Lung (tissue), 11 donors: ENCODE measurements at regions not wholly inside any gene's neighbourhood (a gene's known extent, or its start where the extent isn't known, plus 50 kb on each side); places are given as distances from the start of the nearest gene placed in this dataset.

Experiments
- ATAC-seq: fragments of 200-7000 bp; cut with Tn5 transposase; one replicate; pipeline ENCODE4 v1.9.1; 2020; ENCODE audit warnings: moderate number of reproducible peaks; ENCODE audit not compliant: insufficient read depth, low FRiP score
- DNase-seq, 3 donors: peaks; one replicate each; pipeline ENCODE4 v3.0.0-alpha.2; 2013 to 2017
- H3K27ac ChIP-seq, 2 donors: one replicate each; pipeline ENCODE4 v1.5.1; 2013; ENCODE audit warnings: mild to moderate bottlenecking in 2 of 2, moderate library complexity in 2 of 2, control low read depth in 1 of 2, inconsistent platforms in 1 of 2, low read depth in 1 of 2, low read length in 1 of 2
- H3K27me3 ChIP-seq, 3 donors: one replicate each; pipeline ENCODE4 v1.5.1; 2013; ENCODE audit warnings: low read length in 2 of 3; ENCODE audit not compliant: control insufficient read depth in 3 of 3, insufficient read depth in 3 of 3
- H3K36me3 ChIP-seq, 4 donors: one replicate each; pipeline ENCODE4 v1.5.1; 2013; ENCODE audit warnings: low read length in 4 of 4, mild to moderate bottlenecking in 1 of 4, moderate library complexity in 1 of 4; ENCODE audit not compliant: control insufficient read depth in 4 of 4, insufficient read depth in 4 of 4
- H3K4me1 ChIP-seq, 5 donors: one replicate each; pipeline ENCODE4 v1.5.1; 2013; ENCODE audit warnings: low read length in 5 of 5, mild to moderate bottlenecking in 2 of 5, moderate library complexity in 1 of 5; ENCODE audit not compliant: control insufficient read depth in 5 of 5, insufficient read depth in 5 of 5
- H3K4me3 ChIP-seq: one replicate; pipeline ENCODE4 v1.5.1; 2013; ENCODE audit warnings: mild to moderate bottlenecking, control low read depth, moderate library complexity
- H3K9ac ChIP-seq, 2 donors: one replicate each; pipeline ENCODE4 v1.5.1; 2013; ENCODE audit warnings: low read length in 2 of 2, control low read depth in 1 of 2; ENCODE audit not compliant: insufficient read depth in 1 of 2
- H3K9me3 ChIP-seq, 4 donors: one replicate each; pipeline ENCODE4 v1.5.1; 2013; ENCODE audit warnings: low read length in 3 of 4, mild to moderate bottlenecking in 1 of 4, moderate library complexity in 1 of 4; ENCODE audit not compliant: control insufficient read depth in 4 of 4, insufficient read depth in 3 of 4
- CTCF ChIP-seq: IDR thresholded peaks from 2 replicates; pipeline ENCODE4 v1.5.1; 2012; ENCODE audit warnings: mild to moderate bottlenecking; ENCODE audit errors: control extremely low read depth, extremely low read depth
- WGBS, 2 donors: extraction: QIAGEN DNeasy Blood & Tissue Kit; methylation state at CpG; one replicate each; pipeline ENCODE4 v1.1.7; 2013; 5-methylcytosine and 5-hydroxymethylcytosine counted together
- donor health status: control.
- donor health status: control.
- donor health status: Bipolar disorder and iron deficiency.
- donor health status: healthy.
- donor health status: DM: yes; HTN: yes; CAD: no.

DNA sequence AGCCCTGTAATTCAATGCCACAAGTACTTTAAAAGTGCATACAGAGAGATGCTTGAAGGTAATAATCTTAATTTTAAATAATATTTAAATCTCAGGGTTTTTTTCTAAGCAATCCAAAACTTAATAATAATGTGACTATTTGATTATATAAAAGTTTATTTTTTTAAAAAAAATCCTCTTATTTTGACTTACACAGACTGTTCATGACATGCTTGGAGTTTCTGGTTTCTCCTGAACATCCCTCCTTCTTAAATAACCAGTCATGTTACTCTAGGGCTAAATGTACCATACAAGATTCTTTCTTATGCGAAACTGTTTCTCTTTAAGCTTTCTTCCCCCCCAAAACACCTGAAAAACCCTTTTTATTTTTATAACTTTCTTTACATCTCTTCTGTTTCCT, 58.2 kb upstream of the SLC2A13 start:
- Histone ChIP-seq H3K4me1 (no peaks in the 10 kb centered on the region), H3K9ac (no peak overlapping the region), H3K9me3 (no peaks in the 10 kb centered on the region), H3K27me3 (no peaks in the 10 kb centered on the region), H3K27ac (no peak overlapping the region), H3K36me3 (no peaks in the 10 kb centered on the region), H3K4me3 (no peak overlapping the region)
- no peak for DNase-seq
- TF ChIP-seq CTCF: no peak
- no peak for ATAC-seq
- WGBS, 2 donors: 77 to 94% methylated on average over 1 of the region's 1 CpG

DNA sequence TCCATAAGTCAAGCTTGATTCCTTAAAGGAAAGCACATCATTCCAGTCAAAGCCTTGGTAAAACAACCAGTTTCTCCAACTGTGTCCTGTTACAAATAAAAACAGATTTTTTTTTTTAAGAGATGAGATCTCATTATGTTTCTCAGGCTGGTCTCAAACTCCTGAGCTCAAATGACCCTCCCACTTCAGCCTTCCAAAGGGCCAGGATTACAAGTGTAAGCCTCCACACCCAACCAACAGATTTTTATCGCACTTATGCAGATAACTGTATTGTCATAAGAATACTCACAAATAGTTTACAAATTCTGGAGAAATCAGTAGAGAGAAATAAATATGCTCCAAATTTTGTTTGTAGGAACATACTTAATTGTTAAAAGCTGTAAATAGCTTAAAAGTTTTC, 56.2 kb upstream of the SLC2A13 start:
- H3K4me1 ChIP-seq: no peaks in the 10 kb centered on the region
- no peak overlapping the region for H3K9ac ChIP-seq
- ATAC-seq: no peak
- H3K36me3 ChIP-seq: no peaks in the 10 kb centered on the region
- no peak for TF ChIP-seq CTCF
- H3K27ac ChIP-seq: no peak overlapping the region
- 96 to 98% methylated on average over 1 of the region's 1 CpG for WGBS, 2 donors
- H3K27me3 ChIP-seq: no peaks in the 10 kb centered on the region
- DNase-seq: no peak
- H3K4me3 ChIP-seq: no peak overlapping the region
- peaks cover 0 to 1% (median 0%) of the 10 kb centered on the region in 4 donors for H3K9me3 ChIP-seq

- H3K36me3 ChIP-seq: no peaks in the 10 kb centered on the region
- H3K4me3 ChIP-seq: no peak overlapping the region
- DNase-seq: no peak
- no peaks in the 10 kb centered on the region for H3K4me1 ChIP-seq
- peaks cover 0 to 1% (median 0%) of the 10 kb centered on the region in 4 donors for H3K9me3 ChIP-seq
- H3K27me3 ChIP-seq: no peaks in the 10 kb centered on the region
- H3K27ac ChIP-seq: peak overlapping the region in 1 of 2 donors; percentile 50
- TF ChIP-seq CTCF: no peak
- no peak overlapping the region for H3K9ac ChIP-seq
- peak; percentile 39 for ATAC-seq
- WGBS, 2 donors: 63 to 64% methylated on average over 1 of the region's 1 CpG
Observed at GRCh38 chr12:40158592-40159111, 52.8 kb upstream of the SLC2A13 start.

DNA sequence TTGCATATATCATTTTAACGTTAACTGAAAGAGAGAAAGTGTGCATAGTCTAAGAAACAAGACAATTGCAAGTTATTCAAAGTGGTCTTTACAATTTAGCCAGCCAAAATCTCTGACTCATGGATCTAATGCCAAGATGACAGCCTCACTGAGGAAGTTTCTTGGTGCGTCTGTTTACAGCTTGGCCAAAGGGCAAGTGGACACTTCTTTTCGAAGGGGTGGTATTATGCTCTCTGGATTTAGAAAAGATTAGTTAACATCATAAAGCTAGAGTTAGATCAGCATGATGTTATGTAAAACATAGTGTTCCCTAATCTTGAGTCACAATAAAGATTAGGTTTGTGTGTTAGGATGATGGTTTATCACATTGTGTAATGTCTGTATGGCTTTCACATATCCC, 51.5 kb upstream of the SLC2A13 start:
- WGBS, 2 donors: 61 to 74% methylated on average over 3 of the region's 3 CpGs
- H3K27me3 ChIP-seq: no peaks in the 10 kb centered on the region
- DNase-seq (no peak), ATAC-seq (no peak)
- H3K27ac ChIP-seq: no peak overlapping the region
- no peak overlapping the region for H3K4me3 ChIP-seq
- H3K4me1 ChIP-seq: no peaks in the 10 kb centered on the region
- H3K9me3 ChIP-seq: peaks cover 0 to 1% (median 0%) of the 10 kb centered on the region in 4 donors
- H3K36me3 ChIP-seq: no peaks in the 10 kb centered on the region
- H3K9ac ChIP-seq: no peak overlapping the region
- no peak for TF ChIP-seq CTCF
